HEK293 (cell line): ENCODE measurements at regions not wholly inside any gene's neighbourhood (a gene's known extent, or its start where the extent isn't known, plus 50 kb on each side); places are given as distances from the start of the nearest gene placed in this dataset.
"Not testable (repeated sequence)": the region's sequence is repeated elsewhere in the genome, so short reads cannot be mapped to it uniquely, and the experiment has no call there.

Experiments used
- CTCF ChIA-PET: fragments of 350-600 bp; formaldehyde crosslinking; extraction: SDS; loops from one replicate; lab custom pipeline; 2021; ENCODE audit warnings: antibody characterized with exemption; lab: Yijun Ruan, JAX
- POLR2A ChIA-PET: fragments of 300-600 bp; formaldehyde crosslinking; extraction: SDS; loops from one replicate; lab custom pipeline; 2020; ENCODE audit warnings: antibody characterized with exemption, inconsistent platforms; lab: Yijun Ruan, JAX
- H3K27ac ChIP-seq: fragments of 200-500 bp; sonication (Bioruptor generic); 2 replicates; pipeline ENCODE4 v1.5.1; 2014; ENCODE audit warnings: low read depth, low read length, control low read depth, inconsistent platforms; ENCODE audit errors: extremely low read depth
- H3K36me3 ChIP-seq, 2 experiments: fragments of 200-500 bp in 1 of 2; sonication (Bioruptor generic) in 1 of 2; 1 replicate in 1 of 2; 2 replicates in 1 of 2; pipeline ENCODE4 v1.5.1; 2014 to 2017; ENCODE audit warnings: inconsistent platforms in 2 of 2, low read length in 2 of 2; ENCODE audit not compliant: control insufficient read depth in 2 of 2, insufficient read depth in 1 of 2
- H3K4me1 ChIP-seq: fragments of 200-500 bp; sonication (Bioruptor generic); 2 replicates; pipeline ENCODE4 v1.5.1; 2014; ENCODE audit warnings: mild to moderate bottlenecking, low read length, inconsistent platforms; ENCODE audit not compliant: control insufficient read depth, insufficient read depth
- H3K4me3 ChIP-seq: 2 replicates; pipeline ENCODE4 v1.5.1; 2011; ENCODE audit warnings: low read depth, mild to moderate bottlenecking, control low read depth, low read length, moderate library complexity
- H3K9me3 ChIP-seq: fragments of 200-500 bp; sonication (Bioruptor generic); 2 replicates; pipeline ENCODE4 v1.5.1; 2014; ENCODE audit warnings: low read depth, low read length, inconsistent platforms; ENCODE audit not compliant: control insufficient read depth, insufficient read depth

DNA sequence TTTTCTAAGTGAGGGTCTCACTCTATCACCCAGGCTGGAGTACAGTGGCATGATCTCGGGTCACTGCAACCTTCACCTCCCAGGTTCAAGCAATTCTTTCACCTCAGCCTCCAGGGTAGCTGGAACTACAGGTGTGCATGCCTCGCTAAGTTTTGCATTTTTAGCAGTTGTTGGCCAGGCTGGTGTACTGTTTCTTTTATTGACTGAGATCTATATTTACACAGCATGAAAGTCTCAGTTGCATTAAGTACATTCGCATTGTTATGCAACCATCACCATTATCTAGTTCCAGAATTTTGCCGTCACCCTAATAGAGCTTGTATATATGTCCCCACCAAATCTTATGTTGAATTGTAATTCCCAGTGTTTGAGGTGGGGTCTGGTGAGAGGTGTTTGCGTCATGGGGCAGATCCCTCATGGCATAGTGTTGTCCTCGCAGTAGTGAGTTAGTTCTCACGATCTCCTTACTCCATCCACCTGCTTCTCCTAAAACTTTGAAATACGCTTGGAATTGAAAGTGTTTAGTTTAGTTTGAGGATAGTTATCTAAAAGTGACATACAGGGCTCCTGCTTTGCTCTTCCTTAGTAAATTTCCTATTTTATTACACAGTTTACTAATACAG is 101.3 kb downstream of the SYT15B start:
- CTCF ChIA-PET, POLR2A ChIA-PET, H3K4me3 ChIP-seq: not testable (repeated sequence)

GRCh38 chr10:47656732-47657131 is 106.7 kb downstream of the SYT15B start:
- H3K9me3 ChIP-seq, POLR2A ChIA-PET, H3K4me1 ChIP-seq, H3K36me3 ChIP-seq, H3K4me3 ChIP-seq, H3K27ac ChIP-seq, CTCF ChIA-PET: not testable (repeated sequence)

More for the DNA sequence above, 101.3 kb downstream of the SYT15B start:
- H3K9me3 ChIP-seq, H3K4me1 ChIP-seq, H3K36me3 ChIP-seq, H3K27ac ChIP-seq: not testable (repeated sequence)

DNA sequence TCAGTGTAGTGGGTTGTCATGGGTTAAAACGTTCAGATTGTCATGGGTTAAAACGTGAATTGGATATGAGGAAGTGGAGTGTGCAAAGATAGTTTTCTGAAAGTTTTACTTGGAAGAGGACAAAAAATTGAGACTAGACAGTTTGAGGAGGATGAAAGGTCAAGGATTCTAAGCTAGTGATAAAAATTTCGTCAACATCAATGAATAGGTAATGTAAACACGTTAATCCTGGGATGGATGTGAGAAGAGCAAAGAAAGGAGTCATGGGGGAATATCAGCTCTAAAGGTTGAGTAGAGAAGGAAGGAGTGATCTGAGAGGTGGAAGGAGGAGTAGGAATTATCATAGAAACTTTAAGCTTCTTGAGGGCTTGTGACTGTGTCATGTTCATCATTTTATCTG is 109.2 kb downstream of the SYT15B start:
- CTCF ChIA-PET, H3K9me3 ChIP-seq, H3K4me1 ChIP-seq, H3K4me3 ChIP-seq, H3K36me3 ChIP-seq, POLR2A ChIA-PET, H3K27ac ChIP-seq: not testable (repeated sequence)

DNA sequence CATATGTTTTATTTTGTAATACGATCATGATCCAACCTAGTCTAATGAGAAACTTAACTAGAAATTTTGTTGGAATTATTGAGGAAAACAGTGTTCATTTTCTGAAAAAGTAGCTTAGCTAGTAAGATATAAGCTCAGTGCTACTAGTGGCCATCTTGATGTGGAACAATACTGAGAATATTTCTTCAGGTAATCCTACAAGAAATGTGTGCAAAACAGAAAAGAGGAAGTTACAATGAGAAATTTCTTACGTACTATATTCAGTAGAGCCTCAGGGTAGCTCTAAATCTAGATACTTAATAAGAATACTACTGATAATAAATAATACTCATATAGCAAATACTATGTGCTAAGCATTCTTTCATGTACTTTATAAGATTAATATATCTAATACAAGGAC is 114.8 kb downstream of the SYT15B start:
- H3K9me3 ChIP-seq, CTCF ChIA-PET, H3K4me3 ChIP-seq, POLR2A ChIA-PET, H3K27ac ChIP-seq, H3K36me3 ChIP-seq, H3K4me1 ChIP-seq: not testable (repeated sequence)

DNA sequence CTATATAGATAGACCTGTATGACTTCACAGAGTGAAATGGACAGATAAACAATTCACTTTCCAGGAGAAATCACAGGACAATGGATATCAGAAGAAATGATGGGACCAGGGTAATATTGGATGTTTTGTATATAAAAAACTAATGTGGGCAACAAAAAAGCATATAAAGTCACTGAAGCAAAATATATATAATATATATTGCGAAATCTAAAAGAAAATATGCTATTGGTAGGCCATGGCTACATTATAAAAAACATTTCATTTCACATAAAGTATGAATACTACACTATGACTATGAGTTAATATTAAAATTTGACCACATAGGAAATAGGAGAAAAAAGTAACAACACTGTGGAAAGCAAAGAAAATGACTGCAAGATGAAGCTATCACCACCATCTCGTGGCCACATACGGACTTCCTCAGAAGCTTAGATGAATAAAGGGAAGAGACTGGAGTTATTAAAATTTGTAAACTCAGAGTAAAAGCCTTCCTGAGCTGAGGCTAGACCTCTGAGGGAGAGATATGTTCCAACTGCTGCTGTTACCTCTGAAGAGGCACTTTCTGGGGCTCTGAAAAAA is 115.8 kb downstream of the SYT15B start:
- CTCF ChIA-PET, H3K9me3 ChIP-seq, H3K36me3 ChIP-seq, H3K4me1 ChIP-seq, POLR2A ChIA-PET, H3K4me3 ChIP-seq, H3K27ac ChIP-seq: not testable (repeated sequence)

DNA sequence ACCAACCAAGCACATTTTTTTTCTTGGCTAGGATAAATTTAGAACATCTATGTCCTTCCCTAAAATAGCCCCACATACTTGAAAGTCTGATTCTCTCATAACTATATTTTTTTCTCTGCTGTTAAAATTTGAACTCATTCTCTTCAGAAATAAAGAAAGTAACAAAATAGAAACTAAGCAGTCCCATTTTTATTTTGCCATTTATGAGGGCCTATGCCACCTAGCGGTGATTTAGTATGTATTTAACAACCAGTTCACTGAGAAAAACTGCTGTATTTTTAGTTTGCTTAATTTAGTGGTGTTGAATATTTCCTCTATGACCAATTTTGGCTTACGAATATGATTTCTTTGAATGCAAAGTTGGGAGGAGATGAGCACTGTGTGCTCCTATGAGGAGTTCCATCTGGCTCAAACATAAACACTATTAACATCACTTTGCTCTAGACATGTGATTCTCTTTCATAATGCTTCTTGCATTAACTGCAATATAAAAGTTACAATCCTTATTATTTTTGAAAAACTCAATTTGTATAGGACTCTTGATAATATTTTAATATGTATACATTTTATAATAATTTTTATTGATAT is 116.6 kb downstream of the SYT15B start:
- POLR2A ChIA-PET, H3K9me3 ChIP-seq, H3K4me3 ChIP-seq, H3K4me1 ChIP-seq, H3K27ac ChIP-seq, H3K36me3 ChIP-seq, CTCF ChIA-PET: not testable (repeated sequence)

DNA sequence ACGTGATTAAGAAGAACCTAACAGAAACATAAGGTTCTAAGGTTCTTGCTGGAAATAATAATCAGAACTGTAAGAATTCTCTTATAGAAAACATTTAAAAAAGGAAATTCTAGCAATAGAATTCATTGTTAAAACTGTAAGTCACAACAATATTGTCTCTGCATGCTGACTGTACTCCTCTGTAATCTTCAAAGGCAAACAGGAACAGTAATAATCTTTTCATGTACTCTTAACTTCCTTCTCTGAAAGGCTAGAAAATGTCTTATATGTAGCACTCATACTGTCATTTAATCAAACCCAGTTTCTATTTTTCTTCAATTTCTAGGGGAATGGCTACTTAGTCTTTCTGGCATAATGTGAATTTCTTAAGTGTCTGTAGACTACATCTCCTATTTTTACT is 103.5 kb upstream of the AGAP9 start:
- H3K4me1 ChIP-seq, H3K9me3 ChIP-seq, CTCF ChIA-PET, POLR2A ChIA-PET, H3K27ac ChIP-seq, H3K36me3 ChIP-seq, H3K4me3 ChIP-seq: not testable (repeated sequence)

GRCh38 chr10:47622719-47623118 is 99.3 kb upstream of the AGAP9 start:
- H3K4me1 ChIP-seq, POLR2A ChIA-PET, H3K36me3 ChIP-seq, H3K27ac ChIP-seq, CTCF ChIA-PET, H3K4me3 ChIP-seq, H3K9me3 ChIP-seq: not testable (repeated sequence)

DNA sequence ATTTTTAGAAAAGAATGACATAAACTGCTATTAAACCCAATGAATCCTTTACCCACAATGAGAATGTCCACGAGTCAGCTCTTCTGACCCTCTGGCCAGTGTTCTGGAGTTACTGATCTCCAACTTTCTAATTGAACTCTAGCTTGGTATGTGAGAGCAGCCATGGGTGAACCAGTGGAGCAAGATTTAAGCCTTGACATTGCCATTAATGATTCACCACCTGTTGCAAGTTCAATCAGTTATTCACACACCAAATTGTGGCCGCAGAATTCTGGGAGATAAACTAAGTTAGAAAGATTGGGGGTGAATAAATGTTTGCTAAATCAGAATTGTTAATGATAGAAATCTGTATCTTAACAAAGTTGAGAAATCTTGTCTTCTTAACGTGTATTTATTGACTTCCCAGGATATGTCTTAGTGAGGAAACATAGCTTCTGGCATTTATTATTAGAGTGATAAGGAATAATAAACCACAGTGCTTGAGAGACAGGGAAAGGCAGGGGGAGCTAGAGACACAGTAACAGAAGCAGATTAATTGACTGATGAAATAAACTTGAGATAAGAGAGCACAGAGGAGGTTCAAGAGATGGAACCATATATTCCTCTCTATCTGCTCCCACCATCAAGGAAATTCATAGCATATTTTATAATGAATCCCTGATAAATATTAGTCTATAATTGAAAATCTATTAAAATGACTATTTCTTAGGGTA is 96.0 kb upstream of the AGAP9 start:
- H3K36me3 ChIP-seq, H3K27ac ChIP-seq, H3K4me3 ChIP-seq, CTCF ChIA-PET, POLR2A ChIA-PET, H3K9me3 ChIP-seq, H3K4me1 ChIP-seq: not testable (repeated sequence)

DNA sequence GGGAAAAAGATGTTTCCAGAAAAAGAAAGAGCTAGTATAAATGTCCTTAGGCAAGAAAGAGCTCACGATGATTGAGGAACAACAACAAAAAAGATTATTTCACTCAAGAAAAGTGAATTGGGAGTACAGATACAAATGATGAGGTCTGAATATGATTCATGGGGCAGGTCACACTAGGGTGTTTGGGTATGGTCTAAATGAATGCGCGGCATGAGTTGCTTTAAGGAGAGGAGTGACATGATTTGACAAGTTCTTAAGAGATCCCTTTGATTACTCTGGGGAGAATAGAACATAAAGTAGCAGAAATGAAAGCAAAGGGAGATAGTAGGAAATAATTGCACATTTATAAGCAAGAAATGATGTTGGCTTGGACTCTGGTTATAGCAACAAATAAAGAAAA is 85.9 kb upstream of the AGAP9 start:
- H3K4me1 ChIP-seq, H3K4me3 ChIP-seq, H3K36me3 ChIP-seq, POLR2A ChIA-PET, H3K9me3 ChIP-seq, H3K27ac ChIP-seq, CTCF ChIA-PET: not testable (repeated sequence)
